DMS53 (cell line): ENCODE measurements at regions not wholly inside any gene's neighbourhood (a gene's known extent, or its start where the extent isn't known, plus 50 kb on each side); places are given as distances from the start of the nearest gene placed in this dataset.
"Not testable (repeated sequence)": the region's sequence is repeated elsewhere in the genome, so short reads cannot be mapped to it uniquely, and the experiment has no call there.

Experiments used
- DNase-seq: peaks from one replicate; lab custom pipeline; 2025; lab: John Stamatoyannopoulos, UW

DNA sequence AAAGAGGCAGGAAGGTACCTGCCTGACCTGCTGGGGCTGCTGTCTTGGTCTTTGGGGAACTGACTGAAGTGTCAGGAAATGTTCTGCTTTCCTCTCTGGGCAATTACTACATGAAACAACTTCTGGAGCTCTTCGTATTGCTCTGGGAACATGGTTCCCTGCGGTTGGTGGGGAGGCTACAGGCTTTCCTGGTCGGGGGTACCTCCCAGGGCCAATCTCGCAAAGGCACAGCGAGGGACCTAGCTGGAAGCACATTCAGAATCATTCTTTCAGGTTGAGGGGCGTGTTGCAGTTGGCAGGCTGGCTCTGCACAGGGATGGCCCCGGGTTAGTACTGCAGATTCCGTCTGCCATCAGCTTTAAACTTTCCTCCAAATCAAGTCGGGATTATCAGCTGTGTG is 88.9 kb upstream of the RANBP3L start:
- DNase-seq, result no peak

DNA sequence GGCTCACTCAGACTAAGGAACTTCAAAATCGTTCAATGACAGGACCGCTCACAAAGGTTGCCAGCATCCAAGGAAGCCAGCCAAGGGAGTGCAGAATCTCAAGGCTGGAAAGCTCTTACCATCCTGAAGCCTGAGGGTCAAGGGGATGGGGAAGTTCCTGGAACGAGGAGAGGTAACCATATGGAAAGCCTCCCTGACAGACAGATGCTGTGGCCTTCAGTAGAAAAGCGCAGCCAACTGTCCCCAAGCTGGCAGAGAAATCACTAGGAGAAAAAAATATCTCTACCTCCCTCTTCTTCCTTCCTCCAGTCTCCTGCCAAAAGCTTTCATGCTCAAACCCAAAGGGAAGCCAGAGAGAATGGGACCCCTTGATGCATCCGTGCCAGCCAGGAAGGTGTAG is 90.5 kb upstream of the RANBP3L start:
- DNase-seq, result no peak

DNA sequence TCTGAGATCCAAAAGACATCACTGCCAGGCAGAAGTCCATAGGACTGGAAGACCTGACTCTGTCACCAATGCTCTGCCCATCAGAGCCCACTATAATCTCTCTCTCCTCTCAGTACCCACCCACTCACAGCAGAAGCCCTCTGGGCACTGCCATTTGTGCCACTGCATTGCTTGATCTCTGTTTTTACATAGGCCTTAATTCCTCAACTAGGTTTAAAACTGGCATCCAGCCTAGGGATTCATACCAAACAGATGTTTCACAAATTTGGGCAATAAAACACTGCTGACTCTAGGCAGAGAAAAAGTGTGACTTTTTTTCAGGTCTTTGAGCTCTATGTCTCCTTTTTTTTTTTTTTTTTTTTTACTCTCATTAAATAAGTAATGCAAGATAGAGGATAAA is 91.1 kb upstream of the RANBP3L start:
- DNase-seq, result no peak

DNA sequence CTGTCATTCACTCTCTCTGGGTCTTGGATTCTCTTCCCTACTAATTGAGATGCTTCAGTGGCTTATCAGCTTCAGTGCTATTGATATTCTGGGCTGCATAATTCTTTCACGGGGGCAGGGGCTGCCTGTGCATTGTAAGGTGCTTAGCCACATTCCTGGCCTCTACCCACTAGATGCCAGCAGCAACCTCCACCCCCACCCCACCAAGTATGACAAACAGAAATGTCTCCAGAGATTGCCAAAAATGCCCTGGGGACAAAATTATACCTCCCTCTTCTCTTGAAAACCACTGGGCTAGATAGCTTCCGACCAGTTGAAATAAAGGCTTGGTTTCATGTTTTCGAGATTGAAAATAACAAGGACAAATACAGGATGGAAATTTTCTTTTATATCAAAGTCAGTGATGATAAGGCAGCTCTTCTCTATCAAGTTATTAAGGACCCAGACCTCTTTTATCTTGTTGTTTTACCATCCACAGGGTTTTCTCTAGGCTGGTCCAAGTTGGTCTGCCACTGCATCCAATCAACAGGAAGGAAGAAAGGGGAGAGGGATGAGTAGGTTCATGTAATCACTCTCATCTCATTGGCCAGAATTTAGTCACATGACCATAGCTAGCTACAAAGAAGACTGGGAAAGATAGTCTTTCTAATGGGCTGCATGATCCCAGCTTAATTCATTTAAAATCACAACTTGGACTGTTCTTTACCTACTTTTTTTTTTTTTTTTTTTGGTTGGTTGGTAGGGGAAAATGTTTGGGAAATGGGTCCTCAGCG is 92.1 kb upstream of the RANBP3L start:
- DNase-seq, result no peak

DNA sequence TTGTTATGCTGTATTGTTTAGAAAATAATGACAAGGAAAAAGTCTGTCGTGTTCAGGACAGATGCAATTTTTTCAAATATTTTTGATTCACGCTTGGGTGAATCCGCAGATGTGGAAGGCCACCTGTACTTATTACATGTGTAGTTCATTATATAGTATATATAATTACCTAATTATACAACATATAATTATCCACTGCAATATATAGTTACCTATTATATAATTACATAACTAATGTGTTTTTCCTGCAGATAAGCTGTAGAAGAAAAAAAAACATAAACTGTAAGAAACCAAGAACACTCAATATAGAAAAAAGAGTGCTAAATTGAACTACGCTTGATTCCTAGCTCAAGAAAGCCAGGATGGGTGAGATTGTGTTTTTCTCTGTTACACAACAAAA is 93.6 kb upstream of the RANBP3L start:
- no peak for DNase-seq

DNA sequence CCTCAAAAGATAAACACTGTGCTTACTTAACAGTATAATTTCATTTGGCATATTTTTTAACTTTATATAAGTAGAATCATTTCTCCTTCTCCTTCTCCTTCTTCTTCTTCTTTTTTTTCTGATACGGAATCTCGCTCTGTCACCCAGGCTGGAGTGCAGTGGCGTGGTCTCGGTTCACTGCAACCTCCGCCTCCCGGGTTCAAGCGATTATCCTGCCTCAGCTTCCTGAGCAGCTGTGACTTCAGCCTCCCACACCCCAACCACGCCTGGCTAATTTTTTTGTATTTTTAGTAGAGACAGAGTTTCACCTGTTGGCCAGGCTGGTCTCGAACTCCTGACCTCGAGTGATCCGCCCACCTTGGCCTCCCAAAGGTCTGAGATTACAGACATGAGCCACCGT is 94.2 kb upstream of the RANBP3L start:
- DNase-seq, result not testable (repeated sequence)

DNA sequence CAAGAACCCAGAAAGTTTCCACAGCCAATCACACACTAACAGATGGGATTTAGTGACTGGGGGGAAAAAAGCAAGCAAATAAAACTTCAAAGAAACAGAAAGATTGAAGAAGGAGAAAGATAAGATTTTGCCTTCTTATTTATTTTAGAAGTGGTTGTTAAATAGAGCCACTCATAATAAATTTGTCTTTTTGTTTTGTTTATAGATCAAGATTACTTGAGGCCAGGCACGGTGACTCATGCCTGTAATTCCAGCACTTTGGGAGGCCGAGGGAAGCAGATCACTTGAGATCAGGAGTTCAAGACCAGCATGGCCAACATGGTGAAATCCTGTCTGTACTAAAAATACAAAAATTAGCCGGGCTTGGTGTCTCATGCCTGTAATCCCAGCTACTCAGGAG is 94.9 kb upstream of the RANBP3L start:
- DNase-seq, result no peak

DNA sequence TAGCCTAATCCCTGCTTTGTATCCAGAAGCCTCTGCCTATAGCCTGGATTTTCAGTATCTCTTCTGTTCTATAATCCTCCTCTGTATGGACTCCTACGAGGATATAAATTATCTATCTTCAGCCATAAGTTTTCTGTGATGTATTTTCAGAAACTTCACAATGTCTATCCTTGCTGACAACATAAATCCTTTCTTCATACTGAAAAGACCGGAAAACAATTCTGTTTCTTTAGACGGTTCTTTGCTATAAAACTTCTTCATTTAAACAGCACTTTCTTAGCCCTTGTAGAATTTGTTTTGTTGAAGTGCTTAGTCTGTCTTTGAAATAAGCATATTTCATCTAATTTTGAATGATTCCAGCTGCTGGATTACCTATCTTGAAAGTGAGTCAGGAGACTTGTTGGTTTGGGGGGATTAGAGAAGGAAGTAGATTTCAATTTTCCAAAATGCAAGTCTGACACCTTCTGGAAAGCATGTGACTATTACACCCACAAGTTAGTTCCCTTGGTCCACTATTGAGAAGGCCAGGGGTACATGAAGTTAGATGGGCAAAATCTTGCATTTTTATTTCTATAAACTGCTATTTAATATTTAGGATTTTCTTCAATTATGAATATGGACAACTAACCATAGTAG is 96.3 kb upstream of the RANBP3L start:
- DNase-seq, result peak; percentile 29

DNA sequence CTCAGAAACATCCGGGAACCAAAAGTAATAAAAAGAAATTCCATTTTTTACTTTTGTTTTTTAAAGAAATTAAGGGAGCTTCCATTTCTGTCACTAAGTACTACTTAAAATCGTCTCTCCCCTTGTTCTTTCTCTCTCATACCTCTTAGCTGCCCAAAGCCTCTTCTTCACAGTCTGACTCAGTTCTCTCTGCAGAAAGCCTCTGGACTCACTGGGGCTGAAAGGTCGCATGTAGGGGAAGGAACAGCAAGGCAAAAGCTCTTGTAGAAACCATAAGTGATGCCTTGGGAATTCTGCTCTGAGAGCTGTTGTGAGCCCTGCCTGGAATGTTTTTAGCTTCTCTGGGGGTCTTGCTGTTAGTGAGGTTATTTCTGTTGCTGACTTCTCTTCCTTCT is 100.8 kb upstream of the RANBP3L start:
- no peak for DNase-seq

DNA sequence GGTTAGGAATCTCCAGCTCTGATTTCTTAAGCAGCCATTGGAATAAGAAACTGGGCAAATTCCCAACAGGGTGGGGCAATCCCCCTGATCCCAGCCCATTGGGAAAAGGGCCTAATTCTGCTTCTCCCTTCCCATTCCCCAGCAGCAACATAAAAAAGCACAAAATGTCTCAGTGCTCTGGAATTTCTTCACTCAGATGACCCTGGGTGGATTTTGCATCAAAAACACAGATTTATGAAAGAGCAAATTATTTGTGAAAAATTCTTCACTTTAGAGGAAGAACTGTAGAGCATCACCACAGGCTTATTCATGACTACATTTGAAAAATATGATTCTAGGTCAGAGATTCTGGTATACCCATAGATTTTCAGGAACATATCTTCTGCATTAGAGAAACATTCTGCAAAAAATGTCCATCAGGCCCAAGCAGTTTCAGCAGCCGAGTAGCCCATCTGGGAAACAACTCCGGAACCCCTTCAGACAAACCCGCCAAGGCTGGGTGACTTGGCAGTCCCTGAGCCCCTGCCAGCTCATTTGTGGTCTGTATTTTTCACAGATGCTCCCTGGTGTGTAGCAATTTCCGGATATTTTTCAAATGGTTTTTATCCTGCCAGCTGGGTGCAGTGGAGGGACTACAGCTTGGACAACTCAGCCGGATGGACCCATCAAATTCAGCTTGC is 102.1 kb upstream of the RANBP3L start:
- no peak for DNase-seq

DNA sequence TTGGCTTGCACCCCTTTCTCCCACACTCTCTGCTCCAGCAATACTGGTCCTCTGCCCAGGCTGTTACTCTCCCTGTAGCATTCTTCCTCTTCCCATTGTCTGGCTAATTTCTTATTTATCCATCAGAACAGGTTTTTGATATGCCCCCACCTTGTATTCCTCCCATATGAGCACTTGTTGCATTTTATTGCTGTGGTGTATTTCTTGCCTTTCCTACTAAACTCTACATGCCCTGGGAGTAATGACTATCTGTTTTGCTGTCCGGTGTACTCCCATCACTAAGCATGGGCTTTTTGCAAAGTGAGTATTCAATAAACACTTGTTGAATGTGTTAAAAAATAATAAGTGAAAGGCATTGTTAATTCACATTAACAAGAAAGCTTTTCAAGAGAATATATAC is 104.3 kb upstream of the RANBP3L start:
- no peak for DNase-seq

DNA sequence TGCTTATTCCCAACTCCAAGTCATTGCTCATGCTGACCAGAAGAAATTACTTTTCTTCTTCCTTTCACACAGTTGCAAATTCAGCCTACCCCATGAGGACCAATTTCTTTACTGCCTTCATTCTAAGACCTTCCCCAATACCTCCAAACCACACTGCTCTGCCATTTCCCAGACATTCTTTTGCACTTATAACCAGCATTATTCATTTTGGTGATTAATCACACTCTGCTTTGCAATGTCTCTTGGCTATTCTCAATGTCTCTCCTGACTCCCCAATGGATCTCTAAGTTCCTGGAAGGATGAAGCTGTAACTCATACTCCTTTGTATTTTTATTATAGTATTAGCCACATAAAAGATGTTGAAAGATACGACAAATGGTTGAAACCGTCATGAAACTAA is 105.7 kb upstream of the RANBP3L start:
- DNase-seq, result no peak

DNA sequence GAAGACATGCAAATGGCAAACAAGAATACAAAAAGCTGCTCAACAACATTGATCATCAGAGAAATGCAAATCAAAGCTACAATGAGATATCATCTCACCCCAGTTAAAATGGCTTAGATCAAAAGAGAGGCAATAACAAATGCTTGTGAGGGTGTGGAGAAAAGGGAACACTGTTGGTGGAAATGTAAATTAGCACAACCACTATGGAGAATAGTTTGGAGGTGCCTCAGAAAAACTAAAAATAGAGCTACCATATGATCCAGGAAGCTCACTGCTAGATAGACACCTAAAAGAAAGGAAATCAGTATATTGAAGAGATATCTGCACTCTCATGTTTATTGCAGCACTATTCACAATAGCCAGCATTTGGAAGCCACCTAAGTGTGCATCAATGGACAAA is 108.0 kb upstream of the RANBP3L start:
- DNase-seq, result not testable (repeated sequence)

DNA sequence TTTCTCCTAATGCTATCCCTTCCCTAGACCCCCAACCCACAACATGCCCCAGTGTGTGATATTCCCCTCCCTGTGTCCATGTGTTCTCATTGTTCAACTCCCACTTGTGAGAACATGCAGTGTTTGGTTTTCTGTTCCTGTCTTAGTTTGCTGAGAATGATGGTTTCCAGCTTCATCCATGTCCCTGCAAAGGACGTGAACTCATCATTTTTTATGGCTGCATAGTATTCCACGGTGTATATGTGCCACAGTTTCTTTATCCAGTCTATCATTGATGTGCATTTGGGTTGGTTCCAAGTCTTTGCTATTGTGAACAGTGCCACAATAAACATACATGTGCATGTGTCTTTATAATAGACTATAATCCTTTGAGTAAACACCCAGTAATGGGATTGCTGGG is 109.0 kb upstream of the RANBP3L start:
- not testable (repeated sequence) for DNase-seq

DNA sequence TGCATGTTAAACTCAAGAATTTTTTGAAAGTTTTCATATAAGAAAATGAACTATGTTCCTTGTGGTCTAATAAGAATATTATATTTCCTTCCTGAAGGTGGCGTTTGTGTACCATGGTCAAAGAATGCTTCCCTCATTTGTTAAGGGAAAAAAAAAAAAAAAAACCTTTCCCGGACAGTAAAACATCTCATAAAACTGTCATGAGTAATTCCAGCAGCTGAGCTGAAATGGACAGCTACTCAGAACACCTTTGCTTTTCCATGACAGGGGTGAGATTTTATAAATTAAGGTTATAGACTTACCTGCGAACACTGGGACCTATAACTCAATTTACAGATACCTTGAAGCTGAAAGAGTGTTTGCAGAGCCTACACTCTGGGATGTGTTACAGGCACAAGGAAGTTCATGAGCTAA is 113.2 kb upstream of the RANBP3L start:
- peak; percentile 72 for DNase-seq

DNA sequence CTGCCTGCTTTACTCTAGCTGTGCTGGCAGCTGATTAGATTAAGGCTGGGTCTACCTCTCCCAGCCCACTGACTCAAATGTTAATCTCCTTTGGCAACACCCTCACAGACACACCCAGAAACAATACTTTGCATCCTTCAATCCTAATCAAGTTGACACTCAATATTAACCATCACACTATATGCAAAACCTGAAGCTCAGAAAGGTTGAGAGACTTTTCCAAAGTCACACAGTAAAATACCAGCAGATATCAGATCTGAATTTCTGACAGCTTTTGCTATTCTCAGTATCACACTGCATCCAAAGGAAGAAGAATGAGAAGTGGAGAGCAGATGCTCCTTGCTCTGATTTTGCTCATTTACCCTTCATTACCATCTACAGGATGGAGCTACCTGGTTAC is 114.9 kb upstream of the RANBP3L start:
- no peak for DNase-seq

DNA sequence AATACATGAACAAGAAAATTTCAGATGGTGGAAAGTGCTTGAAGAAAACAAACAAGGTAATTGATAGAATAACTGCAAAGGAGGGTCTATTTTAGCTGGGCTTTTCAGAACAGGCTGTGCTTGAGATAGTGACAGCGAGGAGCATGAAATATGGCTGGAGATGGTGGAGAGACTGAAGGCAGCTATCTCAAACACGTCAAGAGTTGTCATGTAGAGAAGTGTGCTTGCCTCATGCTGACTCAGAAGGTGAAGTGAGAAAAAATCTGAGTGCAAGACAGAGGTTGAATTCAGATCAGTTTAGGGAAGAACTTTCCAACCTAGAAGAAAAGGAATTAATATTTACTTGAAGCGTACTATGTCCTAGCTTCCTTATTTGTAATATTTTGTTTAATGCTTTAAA is 115.5 kb upstream of the RANBP3L start:
- no peak for DNase-seq

DNA sequence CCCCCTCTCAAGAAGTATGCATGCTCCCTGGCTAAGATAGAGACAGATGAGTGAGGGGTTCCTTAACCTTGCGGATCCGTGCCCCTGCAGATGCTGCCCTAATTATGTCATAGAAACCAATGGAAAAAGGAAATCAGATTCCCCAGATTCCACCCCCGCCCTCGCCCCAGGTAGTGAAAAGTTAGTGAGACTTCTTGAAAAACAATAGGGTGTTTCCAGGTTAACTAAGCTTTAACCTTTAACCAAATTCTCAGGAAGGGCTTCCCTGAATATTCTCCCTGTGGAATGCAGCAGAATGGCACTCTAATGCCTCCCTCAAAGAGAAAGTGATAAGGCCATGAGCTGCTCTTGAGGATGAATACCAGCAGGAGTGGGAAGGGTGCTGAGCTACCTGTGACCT is 116.0 kb upstream of the RANBP3L start:
- DNase-seq, result no peak

DNA sequence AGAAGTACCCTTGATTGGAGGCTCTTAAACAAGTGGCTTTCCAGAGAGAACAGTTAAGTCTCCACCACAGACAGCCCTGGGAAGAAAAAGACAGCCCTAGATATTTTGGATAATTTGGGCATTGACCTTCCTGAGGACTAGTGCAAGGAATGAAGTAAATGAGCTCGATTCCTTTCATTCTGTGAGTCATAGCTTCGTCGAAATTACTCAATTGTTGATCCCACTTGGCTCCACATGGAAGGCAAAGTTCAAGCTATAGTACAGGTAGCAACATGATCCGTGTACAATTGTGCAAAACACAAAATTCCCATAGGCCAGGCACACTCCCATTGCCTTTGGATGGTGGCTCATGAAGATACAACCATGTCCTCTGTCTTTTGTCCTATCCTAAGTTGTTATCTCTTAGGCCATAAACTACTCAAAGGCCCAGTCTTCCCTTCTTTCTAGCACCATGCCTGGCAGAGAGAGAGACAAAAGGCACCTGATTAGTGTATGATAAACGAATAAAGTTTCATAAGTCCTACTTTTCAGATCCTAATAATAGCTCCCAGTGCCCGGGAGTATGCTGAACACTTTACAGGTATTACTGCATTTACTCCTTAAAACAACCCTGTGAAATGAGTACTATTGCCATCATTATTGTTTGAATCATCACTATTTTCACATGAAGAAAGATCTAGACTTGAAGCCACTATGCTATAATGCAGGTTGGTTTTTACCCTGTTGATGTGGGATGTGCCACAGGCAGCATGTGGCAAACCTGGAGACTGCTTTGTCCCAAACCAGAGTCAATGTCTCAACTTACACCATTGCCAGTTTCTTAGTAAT is 116.7 kb upstream of the RANBP3L start:
- DNase-seq, result no peak

DNA sequence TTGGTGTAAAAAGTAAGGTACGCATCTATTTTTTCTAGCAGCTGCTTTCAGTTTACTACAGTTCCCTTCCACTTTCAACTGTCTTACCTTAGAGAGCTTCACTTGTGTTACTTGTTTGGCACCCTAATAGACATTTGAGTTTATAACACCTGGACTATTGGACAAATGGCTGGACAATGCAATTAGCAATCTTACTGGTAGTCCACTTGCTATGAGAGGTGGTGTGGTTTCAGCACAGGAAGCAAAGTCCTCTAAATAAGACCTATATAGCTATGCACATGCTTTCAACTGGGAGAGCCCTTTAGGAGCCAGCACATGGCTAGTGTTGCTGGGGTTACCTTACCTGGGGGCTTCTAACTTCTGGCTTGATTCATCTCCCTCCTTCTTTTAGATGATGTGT is 119.6 kb upstream of the RANBP3L start:
- no peak for DNase-seq

DNA sequence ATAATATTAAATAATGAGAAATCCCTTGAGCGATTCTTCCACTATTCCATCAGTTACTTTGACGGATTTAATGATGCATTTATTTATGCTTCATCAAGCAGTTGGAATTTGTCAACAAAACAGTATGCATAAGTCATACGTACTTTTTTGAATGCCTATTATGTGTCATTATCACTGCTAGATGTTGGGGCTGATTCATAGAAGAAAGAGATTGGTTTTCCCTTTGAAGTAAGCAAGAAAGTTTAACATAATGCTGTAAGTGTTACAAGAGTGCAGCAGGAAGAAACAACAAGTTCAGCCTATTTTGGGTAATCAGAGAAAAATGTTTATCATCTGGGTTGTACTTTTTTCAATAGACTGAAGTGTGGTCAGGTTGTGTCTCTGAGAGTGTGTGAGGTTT is 121.2 kb upstream of the RANBP3L start:
- no peak for DNase-seq

DNA sequence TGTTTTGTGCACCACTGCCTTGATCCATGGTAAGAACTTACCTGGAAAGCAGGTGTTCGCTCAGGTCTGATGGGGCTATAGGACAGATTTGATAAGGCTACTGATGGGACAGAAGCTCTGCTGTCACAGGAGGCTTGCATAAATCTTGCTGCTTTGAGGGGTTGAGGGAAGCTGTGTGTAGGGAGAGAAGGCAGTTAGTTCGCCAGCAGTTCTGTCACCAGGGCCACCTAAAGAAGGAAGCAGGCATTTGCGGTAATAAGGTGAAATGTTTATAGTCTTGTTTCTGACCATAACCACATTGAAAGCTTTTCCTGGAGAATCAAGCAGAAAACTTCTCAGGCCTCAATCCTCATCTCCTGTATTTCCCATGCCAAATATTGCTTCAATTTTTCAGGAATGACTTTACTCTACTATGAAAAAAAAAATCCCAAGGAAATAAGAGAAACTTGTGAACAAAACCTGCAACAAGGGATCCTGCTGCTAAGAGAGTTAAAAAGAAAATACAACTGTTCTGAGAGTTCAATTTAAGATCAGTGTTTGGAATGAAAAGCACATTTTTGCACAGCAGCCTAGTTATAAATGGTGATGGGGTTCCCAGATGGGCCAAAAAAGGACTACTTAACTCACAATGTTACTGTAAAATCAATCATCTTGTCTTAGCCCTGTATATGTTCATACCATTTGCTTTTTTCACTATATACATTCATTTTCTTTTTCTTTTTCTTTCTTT is 122.0 kb upstream of the RANBP3L start:
- DNase-seq, result no peak
